IMR-90 (cell line): ENCODE measurements at regions not wholly inside any gene's neighbourhood (a gene's known extent, or its start where the extent isn't known, plus 50 kb on each side); places are given as distances from the start of the nearest gene placed in this dataset.

ENCODE experiments used
- CHD1 ChIP-seq: IDR thresholded peaks from 2 replicates; pipeline ENCODE4 v1.6.1; 2012; ENCODE audit warnings: low read depth, low read length, improper control_type of control experiment
- FOS ChIP-seq: fragments of 150-350 bp; IDR thresholded peaks from 2 replicates; pipeline ENCODE4 v1.6.1; 2016; ENCODE audit warnings: low read depth, low read length
- POLR2A ChIP-seq: IDR thresholded peaks from 2 replicates; pipeline ENCODE4 v1.6.1; 2012; ENCODE audit warnings: mild to moderate bottlenecking, low read depth, low read length
- TF ChIP-seq, protein P1 (sequence below): conservative IDR thresholded peaks from 2 replicates; pipeline ENCODE4 v1.5.1; 2012; ENCODE audit warnings: mild to moderate bottlenecking, low read depth, low read length, improper control_type of control experiment

DNA sequence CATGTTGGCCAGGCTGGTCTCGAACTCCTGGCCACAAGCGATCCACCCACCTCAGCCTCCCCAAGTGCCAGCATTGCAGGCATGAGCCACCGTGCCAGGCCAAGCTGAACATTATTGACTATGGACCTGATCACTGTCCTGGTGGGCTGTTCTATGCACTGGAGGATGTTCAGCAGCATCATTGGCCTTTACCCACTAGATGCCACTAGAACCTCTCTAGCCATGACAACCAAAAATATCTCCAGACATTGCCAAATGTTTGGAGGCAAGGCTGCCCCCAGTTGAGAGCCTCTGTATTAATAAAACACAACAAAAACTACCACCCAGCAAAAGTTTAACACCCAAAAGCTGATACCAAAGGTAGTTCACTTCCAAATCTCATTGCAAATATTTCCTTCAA is 110.8 kb upstream of the SOD1 start:
- TF ChIP-seq, protein P1, sequence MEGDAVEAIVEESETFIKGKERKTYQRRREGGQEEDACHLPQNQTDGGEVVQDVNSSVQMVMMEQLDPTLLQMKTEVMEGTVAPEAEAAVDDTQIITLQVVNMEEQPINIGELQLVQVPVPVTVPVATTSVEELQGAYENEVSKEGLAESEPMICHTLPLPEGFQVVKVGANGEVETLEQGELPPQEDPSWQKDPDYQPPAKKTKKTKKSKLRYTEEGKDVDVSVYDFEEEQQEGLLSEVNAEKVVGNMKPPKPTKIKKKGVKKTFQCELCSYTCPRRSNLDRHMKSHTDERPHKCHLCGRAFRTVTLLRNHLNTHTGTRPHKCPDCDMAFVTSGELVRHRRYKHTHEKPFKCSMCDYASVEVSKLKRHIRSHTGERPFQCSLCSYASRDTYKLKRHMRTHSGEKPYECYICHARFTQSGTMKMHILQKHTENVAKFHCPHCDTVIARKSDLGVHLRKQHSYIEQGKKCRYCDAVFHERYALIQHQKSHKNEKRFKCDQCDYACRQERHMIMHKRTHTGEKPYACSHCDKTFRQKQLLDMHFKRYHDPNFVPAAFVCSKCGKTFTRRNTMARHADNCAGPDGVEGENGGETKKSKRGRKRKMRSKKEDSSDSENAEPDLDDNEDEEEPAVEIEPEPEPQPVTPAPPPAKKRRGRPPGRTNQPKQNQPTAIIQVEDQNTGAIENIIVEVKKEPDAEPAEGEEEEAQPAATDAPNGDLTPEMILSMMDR: no peak
- TF ChIP-seq POLR2A: no peak
- no peak for TF ChIP-seq FOS
- TF ChIP-seq CHD1: no peak
